ENCODE measurements at regions not wholly inside any gene's neighbourhood (a gene's known extent, or its start where the extent isn't known, plus 50 kb on each side); places are given as distances from the start of the nearest gene placed in this dataset.

GRCh38 chr10:121411004-121411403 lies 187.2 kb downstream of the FGFR2 start:
- H3K9me3 Mint-ChIP-seq, result no peaks in the 10 kb centered on the region
- no peak overlapping the region for H3K27ac Mint-ChIP-seq
- H3K4me1 Mint-ChIP-seq, result no peaks in the 10 kb centered on the region
- H3K36me3 Mint-ChIP-seq, result no peaks in the 10 kb centered on the region
- no peak overlapping the region for H3K4me3 Mint-ChIP-seq
- H3K27me3 Mint-ChIP-seq, result no peaks in the 10 kb centered on the region

DNA sequence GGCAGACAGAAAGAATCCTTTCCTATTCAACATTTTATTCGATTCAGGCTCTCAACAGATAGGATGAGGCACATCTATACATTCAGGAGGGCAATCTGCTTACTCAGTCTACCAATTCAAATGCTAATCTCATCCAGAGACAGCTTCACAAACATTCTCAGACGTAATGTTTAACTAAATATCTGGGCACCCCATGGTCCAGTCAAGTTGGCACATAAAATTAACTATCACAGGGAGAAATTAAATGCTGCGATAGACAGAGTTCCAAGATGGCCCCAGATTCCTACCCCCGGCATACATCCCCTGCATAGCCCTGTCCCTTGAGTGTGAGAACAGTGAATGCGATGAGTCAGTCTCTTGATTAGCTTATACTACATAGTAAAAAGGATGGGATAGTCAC lies 184.3 kb downstream of the FGFR2 start:
- no peak overlapping the region for H3K4me3 Mint-ChIP-seq

GRCh38 chr10:121414366-121415062 lies 183.7 kb downstream of the FGFR2 start:
- no peak overlapping the region for H3K4me3 Mint-ChIP-seq
- no peak overlapping the region for H3K27ac Mint-ChIP-seq
- no peaks in the 10 kb centered on the region for H3K4me1 Mint-ChIP-seq
- no peaks in the 10 kb centered on the region for H3K36me3 Mint-ChIP-seq
- H3K27me3 Mint-ChIP-seq, result no peaks in the 10 kb centered on the region
- H3K9me3 Mint-ChIP-seq, result no peaks in the 10 kb centered on the region

More for the DNA sequence above, 184.3 kb downstream of the FGFR2 start:
- H3K4me1 Mint-ChIP-seq, result no peaks in the 10 kb centered on the region
- no peak overlapping the region for H3K27ac Mint-ChIP-seq
- H3K27me3 Mint-ChIP-seq, result no peaks in the 10 kb centered on the region
- H3K36me3 Mint-ChIP-seq, result no peaks in the 10 kb centered on the region
- H3K9me3 Mint-ChIP-seq, result no peaks in the 10 kb centered on the region

- Mint-ChIP-seq H3K4me3 (no peak overlapping the region), H3K9me3 (no peaks in the 10 kb centered on the region), H3K36me3 (no peaks in the 10 kb centered on the region), H3K27me3 (no peaks in the 10 kb centered on the region), H3K27ac (no peak overlapping the region), H3K4me1 (no peaks in the 10 kb centered on the region)
These were observed 183.2 kb downstream of the FGFR2 start for GRCh38 chr10:121415063-121415399.

- Mint-ChIP-seq H3K4me1 (no peaks in the 10 kb centered on the region), H3K36me3 (no peaks in the 10 kb centered on the region), H3K27ac (no peak overlapping the region), H3K27me3 (no peaks in the 10 kb centered on the region), H3K9me3 (no peaks in the 10 kb centered on the region), H3K4me3 (no peak overlapping the region)
These were observed 182.2 kb downstream of the FGFR2 start for GRCh38 chr10:121416071-121416470.

- H3K9me3 Mint-ChIP-seq, result no peaks in the 10 kb centered on the region
- no peaks in the 10 kb centered on the region for H3K36me3 Mint-ChIP-seq
These were observed 180.9 kb downstream of the FGFR2 start for GRCh38 chr10:121417298-121417697.

GRCh38 chr10:121418126-121418777 lies 180.0 kb downstream of the FGFR2 start:
- Mint-ChIP-seq H3K9me3 (no peaks in the 10 kb centered on the region), H3K4me1 (no peaks in the 10 kb centered on the region), H3K27ac (no peak overlapping the region), H3K36me3 (no peaks in the 10 kb centered on the region), H3K4me3 (no peak overlapping the region), H3K27me3 (no peaks in the 10 kb centered on the region)

More at GRCh38 chr10:121417298-121417697, 180.9 kb downstream of the FGFR2 start:
- H3K4me3 Mint-ChIP-seq, result no peak overlapping the region
- H3K27me3 Mint-ChIP-seq, result no peaks in the 10 kb centered on the region
- no peak overlapping the region for H3K27ac Mint-ChIP-seq
- H3K4me1 Mint-ChIP-seq, result no peaks in the 10 kb centered on the region

DNA sequence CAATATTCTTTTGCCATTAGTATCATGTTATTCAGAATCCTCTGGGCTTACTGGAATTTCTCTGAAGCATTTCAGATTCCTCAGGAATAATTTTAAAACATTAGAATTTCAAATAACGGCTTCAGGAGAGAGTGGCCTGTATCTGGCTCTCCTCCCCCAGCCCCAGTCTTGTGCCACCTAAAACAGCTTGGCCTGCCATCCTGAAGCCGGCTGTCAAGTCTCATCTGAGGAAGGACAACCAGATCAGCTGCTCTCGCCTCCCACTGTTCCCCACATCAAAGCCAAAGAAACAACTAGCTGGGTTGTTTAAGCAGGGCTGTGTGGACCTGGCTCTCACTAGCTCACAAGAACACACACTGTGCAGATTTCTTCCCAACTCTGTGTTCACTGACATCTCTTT lies 178.2 kb downstream of the FGFR2 start:
- Mint-ChIP-seq H3K4me3 (no peak overlapping the region), H3K9me3 (no peaks in the 10 kb centered on the region), H3K4me1 (no peaks in the 10 kb centered on the region), H3K27me3 (no peaks in the 10 kb centered on the region), H3K36me3 (no peaks in the 10 kb centered on the region), H3K27ac (no peak overlapping the region)

DNA sequence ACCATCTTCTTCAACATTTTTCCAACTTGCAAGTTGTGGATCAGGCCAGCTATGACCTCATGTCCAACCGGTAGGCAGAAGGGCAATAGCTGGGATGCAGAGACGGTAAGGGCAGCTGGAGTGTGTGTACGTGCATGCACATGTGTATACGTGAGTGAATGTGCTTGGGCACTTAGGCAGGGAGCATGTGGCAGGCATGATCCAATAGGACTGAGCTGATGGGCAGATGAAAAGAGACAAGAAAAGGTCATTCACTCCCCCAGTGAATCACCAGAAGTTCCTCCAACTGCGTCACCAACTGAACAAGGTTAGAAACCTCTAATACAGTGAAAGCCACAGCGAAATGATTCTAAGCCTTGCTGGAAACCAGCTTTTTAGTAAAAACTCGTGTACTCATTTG lies 176.1 kb downstream of the FGFR2 start:
- no peaks in the 10 kb centered on the region for H3K27me3 Mint-ChIP-seq
- no peak overlapping the region for H3K27ac Mint-ChIP-seq
- no peak overlapping the region for H3K4me3 Mint-ChIP-seq
- no peaks in the 10 kb centered on the region for H3K36me3 Mint-ChIP-seq
- H3K9me3 Mint-ChIP-seq, result no peaks in the 10 kb centered on the region
- H3K4me1 Mint-ChIP-seq, result no peaks in the 10 kb centered on the region

GRCh38 chr10:121425623-121426022 lies 172.6 kb downstream of the FGFR2 start:
- Mint-ChIP-seq H3K9me3 (no peaks in the 10 kb centered on the region), H3K27me3 (no peaks in the 10 kb centered on the region), H3K27ac (no peak overlapping the region), H3K4me1 (no peaks in the 10 kb centered on the region), H3K4me3 (no peak overlapping the region), H3K36me3 (no peaks in the 10 kb centered on the region)

GRCh38 chr10:121426307-121426706 lies 171.9 kb downstream of the FGFR2 start:
- Mint-ChIP-seq H3K9me3 (no peaks in the 10 kb centered on the region), H3K36me3 (no peaks in the 10 kb centered on the region), H3K4me3 (no peak overlapping the region), H3K27ac (no peak overlapping the region), H3K4me1 (no peaks in the 10 kb centered on the region), H3K27me3 (no peaks in the 10 kb centered on the region)

All from activated naive CD4-positive, alpha-beta T cell treated with anti-CD3 and anti-CD28 coated beads, Interleukin-2, amount 50 U/mL, for 24 hours (primary cell).